Heart left ventricle (tissue), 16 donors: ENCODE measurements at regions not wholly inside any gene's neighbourhood (a gene's known extent, or its start where the extent isn't known, plus 50 kb on each side); places are given as distances from the start of the nearest gene placed in this dataset.

ENCODE experiments used
- ATAC-seq, 4 donors: fragments of 200-7000 bp; cut with Tn5 transposase; one replicate each; pipeline ENCODE4 v1.9.1; 2020 to 2022; ENCODE audit warnings: moderate library complexity in 4 of 4, mild to moderate bottlenecking in 3 of 4, moderate number of reproducible peaks in 1 of 4
- DNase-seq, 5 donors: peaks; one replicate each; pipeline ENCODE4 v3.0.0-alpha.2; 2020
- H3K27ac ChIP-seq, 12 donors: fragments of 200-600 bp; sonication (generic) in 4 of 12; one replicate each; pipeline versions ENCODE4 v1.5.0 to v1.8.0; 2016 to 2022; ENCODE audit warnings: mild to moderate bottlenecking in 2 of 12
- H3K27me3 ChIP-seq, 9 donors: fragments of 200-600 bp; sonication (generic) in 2 of 9; one replicate each; pipeline versions ENCODE4 v1.5.1 to v1.8.0; 2016 to 2022; ENCODE audit warnings: mild to moderate bottlenecking in 3 of 9
- H3K36me3 ChIP-seq, 9 donors: fragments of 200-600 bp; sonication (generic) in 2 of 9; one replicate each; pipeline versions ENCODE4 v1.5.0 to v1.8.0; 2018 to 2022; ENCODE audit warnings: mild to moderate bottlenecking in 2 of 9
- H3K4me1 ChIP-seq, 12 donors: fragments of 200-600 bp; sonication (generic) in 4 of 12; one replicate each; pipeline versions ENCODE4 v1.5.0 to v1.8.0; 2016 to 2022; ENCODE audit warnings: mild to moderate bottlenecking in 3 of 12
- H3K4me3 ChIP-seq, 12 donors: fragments of 200-600 bp; sonication (generic) in 4 of 12; one replicate each; pipeline versions ENCODE4 v1.5.0 to v1.8.0; 2017 to 2022; ENCODE audit warnings: mild to moderate bottlenecking in 9 of 12, moderate library complexity in 4 of 12
- H3K9me3 ChIP-seq, 12 donors: fragments of 200-600 bp; sonication (generic) in 4 of 12; one replicate each; pipeline versions ENCODE4 v1.5.0 to v1.8.0; 2016 to 2022; ENCODE audit warnings: mild to moderate bottlenecking in 1 of 12
- POLR2A ChIP-seq, 2 donors: fragments of 450-650 bp; IDR thresholded peaks; one replicate each; pipeline ENCODE4 v1.6.1; 2017; ENCODE audit warnings: antibody characterized with exemption in 2 of 2, mild to moderate bottlenecking in 2 of 2, moderate library complexity in 2 of 2
- WGBS, 4 donors: extraction: QIAGEN DNeasy Blood & Tissue Kit in 2 of 4; methylation state at CpG; one replicate each; pipeline versions ENCODE4 v1.1.5 to v1.1.7; 2013 to 2018; 5-methylcytosine and 5-hydroxymethylcytosine counted together
- intact Hi-C, 10 donors: fragments of 100-400 bp; cut with DNase I; formaldehyde crosslinking; loops; one replicate each; pipeline versions ENCODE4 v1.11.1 to v1.14.2; 2022
- TF ChIP-seq, protein P1 (sequence below), 12 donors: fragments of 200-600 bp; sonication (generic) in 4 of 12; IDR thresholded peaks; one replicate each; pipeline versions ENCODE4 v1.5.0 to v1.8.0; 2018 to 2022; ENCODE audit warnings: antibody characterized with exemption in 12 of 12, mild to moderate bottlenecking in 5 of 12
- donor health status: ischemic (EF 13 %, LVEDD 7.1; RV severe dilation, severe dysfunction).
- donor health status: healthy with polysubstance abuse.
- donor health status: DM: no; HTN: yes; CAD: no.
- donor health status: DM: no; HTN: no; CAD: no.
- donor health status: ischemic (EF 25% LVEDD 6.9; RV normal size, moderate dysfunction).
- donor health status: ischemic (EF 25% LVEDD 5.7; RV mildly dilated, moderate dysfunction).
- donor health status: healthy.
- donor health status: DM: yes; HTN: yes; CAD: no.
- donor health status: ischemic (EF 35%, LVEDD 5.7; RV mildly dilated, moderate dysfunction).
- donor health status: nonischemic (EF 11% LVEDD 7.7; RV severe dilation, severe dysfunction).
- donor health status: DM: yes; HTN: yes; CAD: no.
- donor health status: PGD.
- donor health status: ischemic (EF 29% LVEDD 5.4; RV normal size, mild dysfunction).
- donor health status: nonischemic (EF 23%, LVEDD 6.1; RV moderate dilation, normal function).

- TF ChIP-seq, protein P1, sequence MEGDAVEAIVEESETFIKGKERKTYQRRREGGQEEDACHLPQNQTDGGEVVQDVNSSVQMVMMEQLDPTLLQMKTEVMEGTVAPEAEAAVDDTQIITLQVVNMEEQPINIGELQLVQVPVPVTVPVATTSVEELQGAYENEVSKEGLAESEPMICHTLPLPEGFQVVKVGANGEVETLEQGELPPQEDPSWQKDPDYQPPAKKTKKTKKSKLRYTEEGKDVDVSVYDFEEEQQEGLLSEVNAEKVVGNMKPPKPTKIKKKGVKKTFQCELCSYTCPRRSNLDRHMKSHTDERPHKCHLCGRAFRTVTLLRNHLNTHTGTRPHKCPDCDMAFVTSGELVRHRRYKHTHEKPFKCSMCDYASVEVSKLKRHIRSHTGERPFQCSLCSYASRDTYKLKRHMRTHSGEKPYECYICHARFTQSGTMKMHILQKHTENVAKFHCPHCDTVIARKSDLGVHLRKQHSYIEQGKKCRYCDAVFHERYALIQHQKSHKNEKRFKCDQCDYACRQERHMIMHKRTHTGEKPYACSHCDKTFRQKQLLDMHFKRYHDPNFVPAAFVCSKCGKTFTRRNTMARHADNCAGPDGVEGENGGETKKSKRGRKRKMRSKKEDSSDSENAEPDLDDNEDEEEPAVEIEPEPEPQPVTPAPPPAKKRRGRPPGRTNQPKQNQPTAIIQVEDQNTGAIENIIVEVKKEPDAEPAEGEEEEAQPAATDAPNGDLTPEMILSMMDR (IDR thresholded peaks at IDR 0.05): no peak
- TF ChIP-seq POLR2A (IDR thresholded peaks at IDR 0.05): no peak
- H3K27ac ChIP-seq: no peak overlapping the region
- no peaks in the 10 kb centered on the region for H3K36me3 ChIP-seq
- no peak for DNase-seq
- intact Hi-C loops: no loop called here
- no peaks in the 10 kb centered on the region for H3K27me3 ChIP-seq
- no peak for ATAC-seq
- H3K4me1 ChIP-seq: no peaks in the 10 kb centered on the region
- WGBS, 4 donors: 45 to 55% (median 54%) methylated on average over 1 of the region's 1 CpG
- H3K9me3 ChIP-seq: peaks cover 0 to 5% (median 0%) of the 10 kb centered on the region in 12 donors
- no peak overlapping the region for H3K4me3 ChIP-seq
Measured at GRCh38 chr4:159607809-159608208, 504.9 kb downstream of the RAPGEF2 start.

DNA sequence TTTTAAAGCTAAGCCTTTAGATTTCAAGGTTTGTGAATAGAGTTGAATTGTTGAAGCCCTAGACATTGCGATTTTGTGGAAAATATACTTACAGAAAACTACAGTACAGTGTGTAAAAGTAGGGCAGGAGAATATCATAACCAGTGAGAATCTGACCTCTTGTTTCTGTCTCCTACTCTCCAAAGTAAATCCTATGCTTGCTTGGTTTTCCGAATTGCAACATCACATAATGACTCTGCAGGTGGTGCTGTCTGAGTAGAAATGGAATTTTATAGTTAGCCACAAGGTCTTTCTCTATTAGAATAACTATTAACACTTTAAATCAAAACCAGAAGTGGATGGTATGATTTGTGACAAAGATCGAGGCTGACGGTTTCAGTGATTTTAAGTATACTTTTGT lies 505.6 kb downstream of the RAPGEF2 start:
- ATAC-seq (no peak), DNase-seq (no peak)
- no peak for TF ChIP-seq POLR2A (IDR thresholded peaks at IDR 0.05)
- TF ChIP-seq, protein P1 (IDR thresholded peaks at IDR 0.05): no peak
- Histone ChIP-seq H3K36me3 (no peaks in the 10 kb centered on the region), H3K27ac (no peak overlapping the region), H3K4me3 (no peak overlapping the region), H3K9me3 (peaks cover 0 to 5% (median 0%) of the 10 kb centered on the region in 12 donors), H3K27me3 (no peaks in the 10 kb centered on the region), H3K4me1 (no peaks in the 10 kb centered on the region)
- 88 to 92% (median 90%) methylated on average over 4 of the region's 4 CpGs for WGBS, 4 donors
- intact Hi-C loops: no loop called here

DNA sequence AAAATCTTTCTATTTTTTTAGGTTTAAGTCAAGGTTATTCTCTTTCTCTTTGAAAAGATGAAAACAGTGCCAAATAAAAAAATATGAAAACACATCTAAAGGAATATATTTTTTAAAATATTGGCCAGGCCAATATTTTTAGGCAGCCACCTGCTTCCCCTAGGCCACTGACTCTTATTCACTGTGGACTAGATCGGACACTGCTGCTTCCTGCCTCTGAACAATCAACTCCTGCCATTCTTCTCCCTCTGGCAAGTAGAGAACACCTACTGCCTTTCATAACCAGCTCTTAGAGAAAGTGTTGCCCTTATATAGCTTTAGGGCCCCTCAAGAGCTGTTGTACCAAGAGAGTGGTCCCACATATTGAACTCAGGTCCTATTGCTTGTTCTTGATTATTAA lies 529.2 kb downstream of the RAPGEF2 start:
- no peak overlapping the region for H3K27ac ChIP-seq
- intact Hi-C loops: no loop called here
- H3K9me3 ChIP-seq: no peaks in the 10 kb centered on the region
- H3K4me3 ChIP-seq: no peak overlapping the region
- no peak for TF ChIP-seq POLR2A (IDR thresholded peaks at IDR 0.05)
- TF ChIP-seq, protein P1 (IDR thresholded peaks at IDR 0.05): no peak
- H3K4me1 ChIP-seq: no peaks in the 10 kb centered on the region
- ATAC-seq (no peak), DNase-seq (no peak)
- H3K27me3 ChIP-seq: no peaks in the 10 kb centered on the region
- WGBS, 4 donors: 52 to 58% (median 54%) methylated on average over 1 of the region's 1 CpG
- H3K36me3 ChIP-seq: no peaks in the 10 kb centered on the region

DNA sequence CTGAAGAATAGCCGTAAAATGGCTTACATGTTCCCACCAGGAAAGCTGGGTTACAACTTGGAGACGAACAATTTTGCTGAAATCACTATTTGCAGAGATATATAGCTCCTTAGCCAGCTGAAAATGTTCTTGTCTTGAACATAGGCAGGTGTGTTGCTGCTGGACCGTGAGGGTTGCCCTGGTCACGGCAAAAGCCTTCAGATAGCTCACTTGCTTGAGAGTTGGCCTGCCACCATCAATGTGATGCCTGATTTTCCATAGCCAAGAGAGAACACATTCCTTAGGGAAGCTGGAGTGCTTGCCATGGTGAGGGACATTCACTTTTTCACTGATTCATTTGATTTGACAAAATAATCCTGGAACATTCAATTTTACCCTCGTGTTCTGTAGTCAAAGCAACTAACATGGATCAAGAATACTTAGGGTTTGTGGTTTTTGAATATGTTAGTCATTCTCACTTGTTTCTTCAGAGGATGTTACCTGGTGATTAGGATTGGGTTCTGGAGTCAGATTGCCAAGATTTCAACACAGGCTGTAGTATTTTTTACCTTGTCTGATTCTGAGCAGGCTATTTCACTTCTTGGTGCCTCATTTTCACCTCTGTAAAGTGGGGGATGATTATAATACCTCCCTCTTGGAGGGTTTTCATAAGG lies 536.9 kb downstream of the RAPGEF2 start:
- ATAC-seq (no peak), DNase-seq (no peak)
- Histone ChIP-seq H3K27ac (no peak overlapping the region), H3K9me3 (peaks cover 0 to 2% (median 0%) of the 10 kb centered on the region in 12 donors), H3K36me3 (no peaks in the 10 kb centered on the region), H3K27me3 (no peaks in the 10 kb centered on the region), H3K4me3 (no peak overlapping the region), H3K4me1 (no peaks in the 10 kb centered on the region)
- intact Hi-C loops: no loop called here
- no peak for TF ChIP-seq POLR2A (IDR thresholded peaks at IDR 0.05)
- TF ChIP-seq, protein P1 (IDR thresholded peaks at IDR 0.05): no peak
- 67 to 73% (median 71%) methylated on average over 5 of the region's 5 CpGs for whole genome bisulfite sequencing, 4 donors
